ENCODE measurements at regions not wholly inside any gene's neighbourhood (a gene's known extent, or its start where the extent isn't known, plus 50 kb on each side); places are given as distances from the start of the nearest gene placed in this dataset.

DNA sequence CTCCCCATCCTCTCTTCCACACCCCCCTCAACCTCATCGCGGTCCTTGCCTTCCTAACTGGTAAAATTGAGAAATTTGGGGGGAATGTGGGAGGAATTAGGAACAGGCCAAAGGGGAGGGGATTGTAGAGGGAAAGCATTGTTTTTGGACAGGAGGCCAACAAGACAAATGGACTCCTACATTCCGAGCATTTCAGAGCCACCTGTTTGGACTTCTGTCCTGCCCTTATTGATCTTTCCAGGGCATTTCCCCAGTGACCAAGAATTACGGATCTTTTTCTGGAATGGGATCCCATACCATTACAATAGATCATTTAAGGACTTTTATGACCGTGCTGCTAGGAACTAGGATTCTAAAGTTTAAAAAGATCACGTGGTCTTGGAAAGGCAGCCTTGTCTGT is 221.3 kb upstream of the ASIC2 start:
- no peak for DNase-seq

DNA sequence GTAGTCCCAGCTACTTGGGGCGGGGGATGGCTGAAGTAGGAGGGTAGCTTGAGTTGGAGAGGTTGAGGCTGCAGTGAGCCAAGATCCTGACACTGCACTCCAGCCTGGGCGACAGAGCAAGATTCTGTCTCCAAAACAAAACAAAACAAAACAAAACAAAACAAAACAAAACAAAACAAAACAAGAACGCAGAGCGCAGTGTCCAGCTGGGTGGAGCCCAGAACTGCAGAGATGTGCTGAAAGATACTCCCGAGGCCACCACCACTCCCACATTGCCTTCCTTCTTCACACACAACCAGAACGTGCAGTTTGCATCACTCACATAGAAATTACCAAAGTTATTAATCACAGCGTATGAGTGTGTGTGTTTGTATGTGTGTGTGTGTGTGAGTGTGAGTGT is 222.9 kb upstream of the ASIC2 start:
- DNase-seq, result no peak

DNA sequence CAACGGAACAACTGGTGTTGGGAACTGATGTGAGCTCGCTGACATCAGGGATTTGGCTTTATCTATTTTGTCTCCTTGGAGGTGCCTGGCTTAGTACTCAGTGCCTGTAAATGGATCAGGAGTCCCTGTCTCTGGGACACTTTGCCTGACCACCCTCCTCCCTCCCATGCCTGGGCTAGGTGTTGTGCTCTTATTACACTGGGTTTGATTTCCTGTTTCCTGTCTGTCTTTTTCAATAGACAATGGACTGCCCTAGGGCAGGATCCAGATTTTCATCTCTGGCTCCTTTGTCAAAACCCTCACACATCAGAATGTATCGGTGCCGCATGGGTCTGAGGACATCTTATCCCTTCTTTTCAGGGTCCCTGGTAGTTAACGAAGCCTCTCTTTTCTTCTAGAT is 223.6 kb upstream of the ASIC2 start:
- DNase-seq, result no peak

DNA sequence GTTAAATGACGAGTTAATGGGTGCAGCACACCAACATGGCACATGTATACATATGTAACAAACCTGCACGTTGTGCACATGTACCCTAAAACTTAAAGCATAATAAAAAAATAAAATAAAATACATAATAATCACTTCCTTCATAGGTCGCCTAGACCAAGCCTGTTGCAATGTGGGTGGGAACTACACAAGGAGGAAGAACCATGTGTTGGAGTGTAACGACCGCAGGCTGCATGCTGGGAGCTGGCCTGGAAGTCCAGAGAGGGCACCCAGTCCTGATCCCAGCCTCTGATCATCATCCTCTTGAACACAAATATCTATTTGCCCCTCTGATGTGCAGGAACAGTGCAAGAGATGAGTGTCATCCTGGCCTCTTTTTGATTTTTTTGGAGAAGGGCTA is 224.7 kb upstream of the ASIC2 start:
- DNase-seq, result no peak

DNA sequence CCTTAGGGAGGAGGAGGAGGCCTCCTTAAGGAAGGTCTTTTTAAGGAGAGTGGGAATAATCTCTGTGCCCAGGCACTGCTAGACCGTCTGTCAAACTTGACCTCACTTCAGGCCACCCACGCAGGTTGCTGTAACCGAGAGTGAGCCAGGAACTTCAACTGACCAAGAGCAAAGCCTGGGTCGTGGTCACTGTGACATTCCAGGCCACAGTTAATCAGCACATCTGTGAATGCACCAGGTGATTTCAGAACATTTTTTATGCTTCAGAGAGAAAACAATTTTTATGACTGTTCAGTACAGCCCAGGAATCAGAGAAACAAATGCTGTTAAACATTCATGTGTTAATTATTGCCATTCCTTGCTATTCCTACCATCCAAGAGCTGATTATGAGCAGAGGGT is 226.6 kb upstream of the ASIC2 start:
- no peak for DNase-seq

DNA sequence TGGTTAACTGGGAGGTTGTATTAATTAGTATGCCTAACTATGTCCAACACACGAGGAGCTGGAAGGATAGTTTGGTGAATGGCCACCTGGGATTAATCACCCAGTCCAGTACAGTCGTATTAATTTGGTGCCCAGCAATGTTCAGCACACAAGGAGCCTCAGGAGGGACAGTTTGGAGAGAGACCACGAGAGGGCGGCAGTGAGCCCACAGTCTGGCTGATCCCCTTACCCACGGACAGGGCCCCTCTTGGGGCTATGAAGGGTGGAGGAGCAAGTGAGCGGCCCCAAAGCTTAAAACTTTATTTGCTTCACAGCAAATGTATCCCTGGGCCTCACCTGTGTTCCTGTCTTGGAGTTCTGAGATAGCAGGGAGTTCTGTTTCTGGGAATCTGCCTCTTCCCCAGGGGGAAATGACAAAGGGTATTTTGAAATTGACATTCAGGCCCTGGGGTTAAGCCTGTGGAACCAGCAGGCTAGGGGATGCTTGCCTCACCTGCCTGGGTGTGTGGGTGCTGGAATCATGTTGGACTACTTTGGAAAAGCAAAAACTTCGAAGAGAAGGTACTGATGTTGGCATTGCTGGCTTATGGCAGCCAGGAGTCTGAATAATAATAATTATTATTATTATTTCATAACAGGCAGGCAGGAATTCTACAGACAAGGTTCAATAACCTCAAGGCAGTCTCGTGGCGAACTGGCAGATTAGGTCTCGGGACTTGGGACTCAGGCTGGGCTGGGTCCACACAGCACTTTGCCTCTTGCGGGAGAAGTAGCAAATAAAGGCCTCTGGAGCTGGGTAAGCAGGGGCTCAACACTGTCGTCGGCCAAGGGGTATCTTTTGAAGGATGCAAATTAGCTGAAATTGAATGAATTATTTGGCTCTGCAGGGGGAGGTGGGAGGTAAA is 227.6 kb upstream of the ASIC2 start:
- DNase-seq, result peak; percentile 57

DNA sequence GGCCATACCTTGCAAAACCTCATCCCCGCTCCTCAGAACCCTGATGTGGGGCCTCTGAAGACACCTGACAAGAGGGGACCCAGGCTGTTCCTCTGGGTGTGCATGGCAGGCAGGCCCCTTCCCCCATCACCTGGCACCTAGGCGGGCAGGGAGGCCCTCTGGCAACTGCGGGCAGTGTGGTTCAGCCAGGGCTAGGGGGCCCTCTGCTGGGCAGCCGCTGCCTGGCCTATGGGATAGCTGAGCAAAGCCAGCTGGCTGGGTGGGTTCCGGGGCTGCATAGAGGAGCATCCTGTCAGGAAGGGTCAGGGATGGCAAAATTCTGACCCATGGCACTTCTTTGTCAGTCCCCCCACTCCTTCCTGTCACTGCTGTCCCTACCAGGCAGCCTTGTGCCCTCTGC is 228.7 kb upstream of the ASIC2 start:
- no peak for DNase-seq

DNA sequence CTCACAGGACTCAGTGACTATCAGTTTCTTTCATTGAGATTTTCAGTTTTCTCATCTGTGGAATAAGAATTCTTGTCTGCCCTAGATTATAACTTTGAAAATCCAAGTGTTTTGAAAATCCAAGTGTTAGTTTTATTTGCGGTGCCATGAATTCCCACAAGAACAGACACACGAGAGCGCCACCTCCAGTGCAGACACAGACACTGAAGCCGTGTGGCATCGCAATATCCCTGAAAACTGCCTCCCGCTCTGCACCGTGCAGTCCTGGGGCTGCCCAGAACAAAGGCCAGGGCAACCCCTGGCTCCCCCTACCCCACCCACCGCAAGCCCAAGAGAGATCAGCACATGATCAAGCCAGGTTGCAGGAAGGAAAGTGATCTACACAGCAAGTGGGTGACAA is 229.5 kb upstream of the ASIC2 start:
- DNase-seq, result no peak

DNA sequence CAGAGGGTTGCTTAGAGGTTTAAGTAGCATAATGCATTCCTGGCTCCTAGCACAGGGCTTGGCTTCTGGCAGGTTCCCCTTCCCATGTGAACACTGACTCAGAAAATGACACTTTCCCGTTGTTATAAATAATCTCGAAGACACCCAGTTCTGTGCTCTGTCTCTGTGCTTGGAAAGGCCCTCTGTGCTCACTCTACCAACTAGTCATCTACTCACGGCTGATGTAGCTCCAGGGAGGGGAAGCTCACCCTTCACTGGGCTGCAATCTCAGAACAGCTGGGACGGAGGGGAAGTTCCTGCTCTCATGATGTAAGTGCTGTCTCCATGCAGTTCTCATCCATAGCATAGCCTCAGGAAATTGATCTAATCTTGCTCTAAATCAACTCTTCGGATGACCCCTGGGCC is 230.5 kb upstream of the ASIC2 start:
- no peak for DNase-seq

DNA sequence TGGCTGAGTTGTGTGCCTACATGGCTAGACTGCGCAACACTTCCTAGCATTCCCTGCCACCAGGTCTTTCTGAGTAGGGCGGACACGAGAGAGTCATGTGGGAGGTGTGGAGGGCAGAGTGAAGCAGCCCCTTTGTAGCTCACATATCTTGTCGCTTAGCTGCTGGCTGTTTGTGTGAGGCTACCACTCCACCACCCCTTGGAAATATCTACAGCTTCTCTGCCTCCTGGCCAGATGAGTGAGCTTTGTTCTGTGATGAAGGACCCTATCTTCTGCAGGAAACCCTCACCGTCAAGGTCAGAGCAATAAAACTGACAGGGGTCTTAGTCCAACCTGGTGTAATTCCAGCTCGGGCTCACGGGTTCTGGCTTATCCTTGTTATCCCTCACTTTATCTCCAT is 232.1 kb upstream of the ASIC2 start:
- DNase-seq, result no peak

DNA sequence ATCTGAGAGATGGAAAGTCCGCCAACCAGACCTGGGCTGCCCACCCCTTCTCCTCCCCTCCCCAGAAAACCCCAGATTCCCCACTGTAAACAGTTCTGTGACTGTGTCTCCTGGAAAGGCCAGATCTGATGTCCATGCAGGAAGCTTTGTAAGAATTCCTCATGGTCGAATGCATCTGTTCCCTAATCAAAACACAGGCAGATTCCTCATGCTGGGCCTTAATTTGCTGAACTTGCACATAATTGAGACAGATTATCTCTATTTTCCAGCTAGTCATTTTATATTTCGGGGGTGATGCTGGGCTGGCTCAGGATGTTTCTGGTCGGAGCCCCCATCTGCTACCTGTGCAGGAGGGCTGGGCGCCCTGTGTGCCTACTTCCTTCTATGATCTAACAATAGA is 233.6 kb upstream of the ASIC2 start:
- no peak for DNase-seq

DNA sequence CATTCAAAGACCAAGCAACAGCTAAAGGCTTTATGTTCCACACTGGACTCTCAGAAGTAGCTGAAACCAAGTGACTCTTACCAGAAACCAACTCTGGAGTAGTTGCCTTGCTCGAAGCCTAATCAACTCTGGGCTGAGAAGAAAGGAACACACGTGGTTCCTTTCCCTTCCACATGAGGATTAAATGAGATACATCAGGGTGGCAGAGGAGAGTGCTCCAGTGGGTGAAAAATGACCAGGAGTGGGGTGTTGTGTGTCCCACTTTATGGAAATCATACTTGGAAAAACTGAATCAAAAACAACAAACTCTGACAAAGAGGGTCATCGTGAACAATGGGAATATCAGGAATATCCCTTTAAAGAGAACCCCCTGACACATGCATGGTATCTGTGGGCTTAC is 234.2 kb upstream of the ASIC2 start:
- no peak for DNase-seq

DNA sequence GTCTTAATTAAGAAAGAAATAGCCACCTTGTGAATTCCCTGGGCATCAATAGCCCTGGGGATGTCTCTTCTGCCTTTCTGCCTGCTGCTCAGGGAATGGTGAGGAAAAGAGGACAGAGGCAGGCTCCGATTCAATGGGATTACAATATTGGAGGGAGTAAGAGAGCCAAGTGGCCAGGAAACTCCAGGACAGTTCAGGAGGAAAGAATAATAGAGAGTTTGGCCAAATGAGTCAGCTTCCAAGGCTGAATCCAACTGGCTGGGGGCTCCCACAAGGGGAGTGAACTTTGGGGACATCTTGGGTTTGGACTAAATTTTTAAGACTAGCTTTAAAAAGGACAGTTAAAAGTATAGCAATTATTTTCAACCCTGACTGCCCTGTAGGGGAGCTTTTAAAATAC is 235.8 kb upstream of the ASIC2 start:
- DNase-seq, result no peak

DNA sequence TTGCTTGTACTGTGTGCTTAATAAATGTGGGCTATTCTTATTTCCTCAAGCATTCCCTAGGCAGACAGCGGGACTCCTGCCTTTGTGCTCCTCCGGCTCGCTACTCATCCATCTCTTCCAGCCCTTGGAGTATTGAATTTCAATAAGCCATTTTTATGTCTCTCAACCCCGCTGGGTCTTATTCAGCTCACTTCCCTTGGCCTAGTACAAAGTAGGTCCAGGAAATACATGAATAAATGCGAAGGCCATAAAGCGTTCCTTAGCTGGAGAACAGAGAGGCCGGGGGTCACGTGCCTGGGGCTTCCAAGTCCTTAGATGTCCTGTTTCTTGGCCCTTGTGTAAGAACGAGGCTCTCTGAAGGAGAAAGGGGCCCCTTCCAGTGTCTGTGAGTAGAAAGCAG is 236.7 kb upstream of the ASIC2 start:
- DNase-seq, result no peak

DNA sequence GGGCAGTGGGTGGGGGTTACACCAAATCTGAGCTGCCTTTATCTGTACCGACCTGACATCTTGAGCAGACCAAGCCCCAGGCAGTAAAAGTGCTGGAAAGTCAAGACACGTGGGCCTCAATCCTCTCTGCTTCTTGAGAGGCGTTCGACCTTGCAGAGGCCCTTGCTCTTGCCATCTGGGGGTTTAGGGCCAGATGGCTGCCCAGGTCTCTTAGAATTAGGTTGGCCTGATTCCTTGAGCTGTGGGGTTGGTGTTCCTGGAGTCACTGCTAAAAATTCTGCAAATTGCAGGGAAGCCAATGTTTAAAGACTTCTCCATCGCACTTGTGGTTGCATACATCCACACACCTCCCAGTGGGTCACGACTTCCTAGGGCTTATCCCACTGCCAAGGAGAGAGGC is 238.2 kb upstream of the ASIC2 start:
- DNase-seq, result no peak

DNA sequence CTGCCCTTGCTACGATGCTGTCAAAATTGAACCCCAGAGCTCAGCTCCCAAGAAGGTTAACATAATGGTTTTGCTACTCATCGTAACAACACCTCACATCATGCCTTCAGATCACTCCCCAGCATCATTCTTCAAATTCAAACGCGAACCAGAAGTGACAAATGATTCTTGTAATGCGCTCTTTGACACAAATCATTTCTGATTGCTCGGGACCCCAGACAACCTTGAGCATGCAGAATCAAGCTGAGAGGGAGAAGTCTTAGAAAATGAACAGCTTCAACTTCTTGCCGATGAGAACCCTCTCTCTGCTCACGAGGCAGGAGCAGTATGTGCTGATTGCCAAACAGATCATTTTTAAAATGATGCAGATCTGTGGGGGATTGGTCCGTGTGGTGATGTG is 241.0 kb upstream of the ASIC2 start:
- DNase-seq, result no peak

DNA sequence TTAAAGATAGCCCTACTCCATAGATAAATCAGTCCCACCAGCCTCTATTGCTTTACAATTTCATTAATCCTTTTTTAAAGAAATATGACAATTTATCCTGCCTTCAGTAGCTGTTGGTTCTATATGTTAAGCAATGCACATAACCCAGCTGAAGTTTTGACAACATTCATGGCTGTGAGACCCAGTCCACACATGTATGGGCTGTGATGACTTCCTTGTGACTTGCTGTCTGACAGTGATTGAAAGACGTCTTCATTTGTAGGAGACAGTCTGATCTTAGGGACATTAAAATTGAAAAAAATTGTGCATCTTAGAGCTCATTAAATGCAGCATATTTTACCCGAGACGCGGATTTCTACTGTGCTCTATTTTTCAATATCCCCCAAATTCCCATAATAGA is 252.0 kb upstream of the ASIC2 start:
- no peak for DNase-seq

DNA sequence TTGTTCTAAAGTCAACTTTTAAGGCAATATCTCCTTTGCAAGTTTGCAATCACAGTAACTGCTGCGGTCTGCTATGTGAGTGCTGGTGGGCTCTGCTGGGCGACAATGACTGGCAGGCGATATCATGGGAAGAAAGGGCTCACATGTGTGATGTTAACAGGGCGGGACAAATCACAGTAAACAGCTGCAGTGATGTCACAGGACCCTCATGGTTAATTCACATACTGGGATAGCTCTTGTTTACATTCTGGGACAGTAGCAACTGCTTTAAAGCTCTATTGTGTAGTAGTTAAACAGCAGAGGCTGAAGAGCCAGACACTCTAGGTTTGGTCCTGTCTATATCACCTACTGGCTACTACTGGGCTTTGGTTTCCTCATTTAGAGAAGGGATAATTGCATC is 257.2 kb upstream of the ASIC2 start:
- no peak for DNase-seq

DNA sequence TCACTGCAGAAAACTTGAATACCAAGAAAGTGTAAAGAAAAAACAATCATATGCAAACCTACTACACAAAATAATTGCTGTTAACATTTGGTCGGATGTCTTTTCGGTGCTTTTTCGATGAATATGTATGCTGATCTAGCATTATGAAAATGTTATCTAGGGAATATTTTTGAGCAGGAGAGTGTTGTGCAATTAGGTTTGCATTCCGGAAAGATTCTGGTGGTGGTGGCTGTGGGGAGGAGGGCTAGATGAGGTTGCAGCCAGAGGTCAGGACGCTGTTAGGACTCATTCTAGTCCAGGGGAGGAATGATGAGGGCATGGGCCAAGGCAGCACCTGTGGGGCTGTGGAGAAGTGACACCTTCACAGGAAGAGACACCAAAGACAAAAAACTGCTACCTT is 258.0 kb upstream of the ASIC2 start:
- DNase-seq, result no peak

DNA sequence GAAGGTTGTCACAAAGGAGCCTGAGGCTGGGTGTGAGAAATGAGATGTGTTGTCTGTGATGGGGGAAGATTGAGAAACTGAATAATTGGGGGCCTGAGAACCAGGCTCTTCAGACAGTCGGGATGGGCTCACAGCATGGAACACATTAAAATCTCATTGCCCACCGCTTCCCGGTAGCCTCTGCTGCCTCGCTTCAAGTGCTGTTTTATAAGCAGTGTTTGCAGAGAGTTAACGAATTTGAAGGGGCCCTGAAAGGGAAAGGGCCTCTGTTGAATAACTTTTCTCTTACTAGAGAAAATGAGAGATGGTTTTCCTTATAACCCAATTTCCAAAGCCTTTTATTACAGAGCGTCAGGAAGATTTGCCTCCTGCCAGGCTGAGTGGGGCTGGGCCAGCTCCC is 258.8 kb upstream of the ASIC2 start:
- DNase-seq, result no peak

DNA sequence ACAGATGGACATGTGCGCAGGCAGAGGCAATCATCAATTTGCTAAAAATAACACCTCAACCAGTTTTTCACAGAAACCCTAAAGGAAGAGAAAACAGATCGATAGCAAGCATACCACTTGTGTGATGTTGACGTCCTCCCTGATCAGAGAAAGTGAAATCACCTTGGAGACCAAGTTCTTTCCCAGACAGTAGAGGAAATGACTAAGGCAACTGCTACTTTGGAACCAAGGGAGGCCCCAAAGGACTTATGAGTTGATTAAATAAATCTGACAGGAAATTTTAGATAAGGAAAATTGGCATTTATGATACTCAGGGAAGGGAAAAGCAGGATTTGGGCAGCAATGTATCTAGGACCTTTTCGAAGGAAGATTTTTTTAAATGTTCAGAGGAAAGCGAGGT is 267.1 kb upstream of the ASIC2 start:
- no peak for DNase-seq

DNA sequence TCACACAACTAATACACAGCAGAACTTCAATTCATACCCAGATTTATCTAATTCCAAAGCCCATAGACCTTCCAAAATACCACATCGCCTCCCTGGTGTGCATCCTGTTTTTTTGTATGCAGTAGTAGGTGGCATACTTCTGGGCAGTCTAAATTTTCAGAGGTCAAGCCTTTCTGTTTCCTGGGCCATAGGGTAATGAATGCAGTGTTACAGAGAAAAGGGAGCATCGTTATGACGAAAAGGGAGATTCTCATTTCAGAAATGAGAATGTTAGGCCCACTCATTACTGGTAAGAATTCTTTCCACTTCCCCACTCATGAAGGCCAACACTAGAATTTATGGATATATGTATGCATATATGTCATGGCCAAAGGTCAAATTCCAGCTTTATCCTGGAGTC is 267.8 kb upstream of the ASIC2 start:
- no peak for DNase-seq

DNA sequence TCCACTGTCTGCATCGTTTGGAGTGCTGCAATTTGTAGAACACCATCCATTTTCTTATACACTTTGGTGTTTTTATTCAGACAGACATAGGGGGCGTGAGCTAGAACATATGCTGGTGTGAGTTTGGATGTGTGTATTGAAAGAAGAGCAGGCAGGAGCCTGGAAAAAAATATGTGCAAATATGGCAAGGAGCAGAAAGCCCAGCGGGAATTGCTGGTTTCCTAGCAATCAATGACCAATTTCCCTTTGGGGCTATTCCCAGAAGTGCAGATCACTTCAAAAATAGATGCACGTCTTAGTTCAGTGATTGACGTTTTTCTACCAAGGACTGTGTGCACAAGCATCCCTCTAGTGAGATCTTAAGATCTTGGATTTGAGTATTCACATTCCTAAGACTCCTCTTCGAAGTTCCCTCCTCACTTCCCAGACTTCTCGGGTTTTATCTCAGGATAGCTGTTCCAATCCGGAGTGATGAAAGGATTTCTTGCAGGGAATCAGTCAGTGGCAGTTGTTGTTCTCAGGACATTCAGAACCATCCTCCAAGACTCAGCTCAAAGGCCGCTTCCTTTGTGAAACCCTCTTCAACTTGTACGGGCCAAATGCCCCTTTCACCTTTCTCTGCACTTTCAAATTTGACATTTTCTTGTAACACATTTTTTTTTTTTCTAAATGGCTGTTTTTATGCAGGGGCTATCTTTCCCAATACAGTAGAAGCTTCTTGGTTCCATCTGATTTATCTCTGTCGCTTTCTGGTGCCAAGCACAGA is 268.7 kb upstream of the ASIC2 start:
- no peak for DNase-seq

DNA sequence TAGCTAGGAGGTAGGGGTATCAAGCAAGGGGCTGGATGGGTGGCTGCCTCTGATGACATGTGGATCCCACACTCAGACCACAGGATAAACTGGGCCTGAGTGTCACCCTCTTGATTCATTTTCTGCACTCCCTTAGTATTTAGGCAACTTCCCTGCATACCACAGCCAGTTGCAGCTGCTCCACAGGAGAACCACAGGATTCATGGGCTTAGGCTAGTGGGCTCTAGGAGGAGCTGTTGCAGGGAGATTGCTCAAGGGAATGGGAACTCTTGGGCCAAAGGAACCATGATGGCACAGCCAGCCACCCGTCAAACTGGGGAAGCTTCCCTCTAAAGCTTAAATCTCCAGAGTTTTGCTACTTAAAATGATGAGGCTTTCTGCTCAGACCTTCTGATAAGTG is 269.7 kb upstream of the ASIC2 start:
- DNase-seq, result no peak

Measured in left kidney (tissue), 1 donor.